NCI-H748 (cell line): ENCODE measurements at regions not wholly inside any gene's neighbourhood (a gene's known extent, or its start where the extent isn't known, plus 50 kb on each side); places are given as distances from the start of the nearest gene placed in this dataset.
"Not testable (repeated sequence)": the region's sequence is repeated elsewhere in the genome, so short reads cannot be mapped to it uniquely, and the experiment has no call there.

Experiments used
- DNase-seq: peaks from one replicate; lab custom pipeline; 2025; ENCODE audit not compliant: unreplicated experiment; lab: John Stamatoyannopoulos, UW

- DNase-seq = no peak
These were observed 70.7 kb upstream of the THBS1 start for GRCh38 chr15:39510001-39510701.

DNA sequence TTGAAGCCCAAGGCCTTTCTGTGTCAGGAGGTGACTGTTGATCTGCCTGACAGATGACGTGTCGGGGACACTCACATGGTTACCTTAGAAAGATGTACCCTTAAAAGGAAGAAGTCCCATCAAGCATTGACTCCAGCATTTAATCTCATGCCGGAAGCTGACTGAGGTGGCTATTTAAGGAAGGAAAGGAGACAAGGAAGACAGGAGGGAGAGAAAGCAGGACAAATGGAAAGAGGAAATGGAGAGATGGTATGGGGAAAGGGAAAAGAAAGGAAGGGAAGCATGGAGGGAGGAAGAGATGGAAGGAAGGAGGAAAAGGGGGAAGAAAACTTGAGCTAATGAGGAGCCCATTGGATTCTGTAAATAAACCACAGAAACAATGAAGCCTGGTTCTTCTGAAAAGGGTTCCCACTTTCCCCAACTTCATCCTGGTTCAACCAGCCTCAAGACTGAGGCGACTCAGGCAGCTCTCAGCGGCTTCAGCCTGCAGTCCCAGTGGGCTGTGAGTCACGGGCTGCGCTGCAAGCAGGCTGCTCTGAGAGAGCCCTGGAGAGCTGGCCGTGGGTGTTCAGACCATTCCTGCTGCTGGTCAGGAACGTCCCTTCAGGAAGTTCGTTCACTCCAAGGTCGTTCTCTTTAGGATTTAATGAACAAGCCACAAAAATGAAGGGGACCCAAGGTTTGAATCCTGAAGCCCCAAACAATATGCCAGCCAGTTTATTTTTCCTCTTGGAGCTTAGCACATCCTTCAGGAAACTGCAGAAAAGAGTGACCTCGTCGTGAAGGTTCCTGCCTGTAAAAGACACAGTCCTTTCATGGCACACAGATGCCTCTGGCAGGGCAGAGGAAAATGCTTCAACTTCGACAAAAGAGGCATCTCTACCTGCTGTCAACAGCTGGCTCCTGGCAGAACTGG lies 69.6 kb upstream of the THBS1 start:
- no peak for DNase-seq

GRCh38 chr15:39511916-39512260 lies 69.0 kb upstream of the THBS1 start:
- DNase-seq = no peak

DNA sequence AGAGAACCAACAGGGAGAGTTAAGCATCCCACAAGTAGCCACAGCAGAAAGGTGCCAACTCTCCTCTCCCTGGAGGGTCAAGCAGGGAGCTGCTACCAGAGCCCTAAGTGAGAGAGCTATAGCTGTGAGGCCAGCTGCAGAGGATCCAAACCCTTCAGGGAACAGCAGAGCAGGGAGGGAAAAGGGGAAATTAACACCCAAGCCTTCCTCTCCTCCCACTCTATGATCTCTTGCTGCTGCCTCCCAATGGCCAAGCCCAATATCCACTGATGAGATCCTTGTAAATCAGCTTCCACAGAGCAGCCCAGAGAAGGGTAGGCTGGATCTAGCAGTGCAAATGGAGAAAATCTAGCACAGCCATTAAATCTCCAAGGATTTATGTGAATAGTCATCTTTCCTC lies 68.2 kb upstream of the THBS1 start:
- no peak for DNase-seq

DNA sequence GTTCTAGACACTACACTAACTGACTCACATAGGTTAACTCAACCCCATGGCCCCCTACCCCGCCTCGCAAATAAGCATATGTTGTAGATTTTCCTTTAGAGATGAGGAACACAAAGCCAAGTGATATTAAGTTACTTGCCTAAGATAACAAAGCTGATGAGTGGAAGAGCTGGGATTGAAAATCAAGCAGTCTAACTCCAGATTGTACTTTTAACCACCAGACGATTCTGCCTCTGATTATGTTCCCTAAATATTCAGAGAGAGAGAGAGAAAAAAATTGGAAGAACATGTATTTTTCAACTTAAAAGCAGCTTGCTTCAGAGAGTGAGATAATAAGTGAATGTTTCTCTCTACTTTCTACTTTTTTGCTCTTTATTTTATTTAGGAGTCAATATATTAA lies 66.9 kb upstream of the THBS1 start:
- DNase-seq = no peak

GRCh38 chr15:39514933-39515332 lies 65.9 kb upstream of the THBS1 start:
- no peak for DNase-seq

DNA sequence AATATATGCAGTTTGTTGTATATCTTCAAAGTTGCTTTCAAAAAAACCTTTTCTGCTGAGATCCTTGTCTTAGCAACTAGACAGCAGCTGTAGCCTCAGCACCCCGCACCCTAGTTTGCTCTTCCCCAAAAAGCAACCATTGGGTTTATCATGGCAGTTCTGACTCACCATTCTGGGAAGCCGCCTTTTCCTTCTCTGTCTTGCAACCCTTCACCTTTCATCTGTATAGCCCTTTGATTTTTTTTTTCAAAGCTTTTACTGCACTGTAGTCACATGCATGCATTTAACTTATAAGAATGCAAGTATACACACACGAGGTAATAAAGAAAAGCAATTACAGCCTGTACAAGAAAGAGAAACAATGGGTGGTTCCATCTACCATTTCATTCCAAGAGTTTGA lies 65.1 kb upstream of the THBS1 start:
- DNase-seq = no peak

DNA sequence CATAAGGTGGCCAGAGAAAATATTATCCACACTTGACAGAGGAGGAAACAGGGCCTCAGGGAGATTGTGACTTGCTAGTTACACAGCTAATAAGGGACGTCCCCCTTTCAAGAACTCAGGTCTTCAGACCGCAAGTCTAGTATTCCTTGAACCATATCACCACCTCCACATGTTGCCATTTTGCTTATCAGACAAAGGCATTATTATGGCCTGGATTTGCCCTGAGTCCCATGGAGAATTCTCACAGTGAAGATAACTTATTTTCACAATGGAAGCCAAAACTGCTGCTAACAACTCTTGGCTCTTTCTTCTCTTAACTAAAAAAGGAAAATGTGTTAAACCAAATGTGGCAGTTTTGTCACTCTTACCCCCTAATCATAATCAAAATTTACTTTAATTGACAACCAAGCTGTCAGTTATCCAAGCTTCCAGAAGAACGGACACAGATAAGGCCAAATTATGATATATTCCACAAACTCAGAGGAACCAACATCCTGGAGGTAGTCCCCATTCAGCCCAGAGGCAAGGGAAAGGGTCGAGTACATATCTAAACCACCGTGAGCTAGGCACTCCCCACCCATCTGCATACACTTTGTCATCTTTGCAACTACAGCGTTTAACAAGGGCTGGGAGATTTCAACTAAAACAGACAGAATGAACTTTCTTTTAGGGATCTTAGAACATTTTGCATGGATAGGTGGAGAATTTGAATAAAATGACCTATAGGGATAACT lies 63.6 kb upstream of the THBS1 start:
- DNase-seq = no peak

- not testable (repeated sequence) for DNase-seq
These were observed 56.9 kb upstream of the THBS1 start for GRCh38 chr15:39523968-39524367.

- DNase-seq = no peak
These were observed 51.4 kb upstream of the THBS1 start for GRCh38 chr15:39529457-39529856.

DNA sequence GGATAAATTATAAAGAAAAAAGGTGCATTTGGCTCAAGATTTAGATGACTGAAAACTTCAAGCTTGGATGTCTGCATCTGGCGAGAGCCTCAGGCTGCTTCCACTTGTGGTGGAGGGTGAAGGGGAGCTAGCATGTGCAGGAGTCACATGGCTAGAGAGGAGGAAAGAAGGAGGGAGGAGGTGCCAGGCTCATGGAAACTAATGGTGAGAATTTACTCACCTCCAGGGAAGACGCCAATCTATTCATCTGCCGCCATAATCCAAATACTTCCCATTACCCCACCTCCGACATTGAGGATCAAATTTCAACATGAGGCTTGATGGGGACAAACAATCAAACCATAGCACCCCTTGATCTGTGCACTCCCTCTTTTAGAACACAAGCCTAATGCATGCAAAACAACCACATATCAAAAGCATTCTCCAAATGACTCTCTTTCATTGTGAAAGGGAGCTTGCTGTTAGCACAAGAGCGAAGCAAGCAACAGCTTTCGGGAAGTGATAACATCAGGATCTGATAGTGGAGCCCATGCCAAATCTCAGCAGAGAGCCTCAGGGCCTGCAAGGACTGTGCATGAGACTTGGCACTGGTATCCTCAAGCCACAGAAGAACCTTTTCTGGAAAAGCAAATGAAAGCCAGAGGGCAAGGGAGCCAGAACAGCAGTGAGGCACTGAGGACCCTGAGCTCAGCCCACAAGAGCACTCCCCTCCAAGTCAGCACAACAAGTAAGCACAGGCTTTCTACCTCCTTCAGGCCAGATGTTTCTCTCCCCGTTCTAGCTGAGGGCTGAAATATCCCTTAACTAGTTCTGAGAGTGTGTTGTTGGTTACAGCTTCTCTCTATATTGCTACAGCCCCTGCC lies 50.2 kb upstream of the THBS1 start:
- peak; percentile 10 for DNase-seq
